Tibial nerve (tissue), 4 donors: ENCODE measurements at regions not wholly inside any gene's neighbourhood (a gene's known extent, or its start where the extent isn't known, plus 50 kb on each side); places are given as distances from the start of the nearest gene placed in this dataset.
"Not testable (repeated sequence)": the region's sequence is repeated elsewhere in the genome, so short reads cannot be mapped to it uniquely, and the experiment has no call there.

Source experiments
- CTCF ChIP-seq, 5 experiments: fragments of 200-600 bp in 3 of 5; fragments of 450-650 bp in 2 of 5; sonication (generic) in 3 of 5; IDR thresholded peaks; one replicate each; pipeline ENCODE4 v1.5.1; 2016 to 2019; ENCODE audit warnings: antibody characterized with exemption in 5 of 5, mild to moderate bottlenecking in 3 of 5, moderate library complexity in 2 of 5
- EP300 ChIP-seq, 2 donors: sonication (generic); formaldehyde crosslinking; IDR thresholded peaks; one replicate each; pipeline ENCODE4 v1.6.1; 2017; ENCODE audit warnings: antibody characterized with exemption in 2 of 2, mild to moderate bottlenecking in 1 of 2
- POLR2A ChIP-seq, 2 donors: fragments of 450-650 bp; IDR thresholded peaks; one replicate each; pipeline ENCODE4 v1.6.1; 2017; ENCODE audit warnings: antibody characterized with exemption in 2 of 2, mild to moderate bottlenecking in 2 of 2, moderate library complexity in 2 of 2

DNA sequence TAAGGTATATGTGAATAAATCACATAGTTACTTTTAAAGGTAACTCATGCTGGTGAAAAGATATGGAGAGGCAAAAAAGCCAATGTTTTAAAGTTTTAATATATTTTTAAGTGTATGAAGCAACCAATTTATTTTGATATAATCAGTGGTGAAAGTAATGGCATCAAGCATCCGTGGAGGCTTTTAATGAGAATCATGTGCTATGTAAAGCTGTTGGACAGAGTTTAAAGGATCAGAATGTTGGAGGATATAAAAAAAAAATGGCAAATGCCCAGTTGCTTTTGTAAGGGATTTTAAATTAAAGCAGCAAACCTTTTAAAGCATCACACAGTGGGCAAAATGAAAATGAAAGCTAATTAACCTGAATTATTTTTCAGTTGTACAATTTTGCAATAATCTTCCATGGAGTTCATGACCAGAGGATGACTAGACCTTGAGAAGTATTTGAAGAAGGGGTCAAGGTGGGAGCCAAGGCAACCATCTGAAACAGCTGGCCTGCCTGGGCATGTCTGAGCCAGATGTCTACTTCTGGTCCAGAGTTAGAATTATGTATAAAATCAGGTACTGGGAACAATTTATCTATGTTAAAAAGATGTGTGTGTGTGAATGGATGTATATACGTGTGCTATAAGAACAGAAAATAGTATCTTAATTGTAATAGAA, 1007.9 kb downstream of the LTN1 start:
- not testable (repeated sequence) for TF ChIP-seq CTCF, POLR2A, EP300 (IDR thresholded peaks at IDR 0.05)
